Neuronal stem cell (in vitro differentiated cells): ENCODE measurements at regions not wholly inside any gene's neighbourhood (a gene's known extent, or its start where the extent isn't known, plus 50 kb on each side); places are given as distances from the start of the nearest gene placed in this dataset.

Experiments
- DNase-seq: peaks from one replicate; pipeline ENCODE4 v3.0.0-alpha.2; 2013; ENCODE audit warnings: low spot score
- H2AFZ ChIP-seq: one replicate; pipeline ENCODE4 v1.6.1; 2013; ENCODE audit warnings: mild to moderate bottlenecking, low read length, inconsistent platforms
- H2AK5ac ChIP-seq: 2 replicates; pipeline ENCODE4 v1.6.1; 2013; ENCODE audit warnings: low read depth, mild to moderate bottlenecking, inconsistent platforms, low read length, moderate library complexity, mixed read lengths
- H2BK120ac ChIP-seq: 2 replicates; pipeline ENCODE4 v1.6.1; 2013; ENCODE audit warnings: low read depth, mild to moderate bottlenecking, inconsistent platforms, low read length, moderate library complexity, mixed read lengths
- H2BK12ac ChIP-seq: one replicate; pipeline ENCODE4 v1.6.1; 2013; ENCODE audit warnings: low read length, inconsistent platforms
- H2BK15ac ChIP-seq: 2 replicates; pipeline ENCODE4 v1.6.1; 2013; ENCODE audit warnings: mild to moderate bottlenecking, low read length, inconsistent platforms, mixed read lengths
- H2BK5ac ChIP-seq: one replicate; pipeline ENCODE4 v1.6.1; 2013; ENCODE audit warnings: inconsistent platforms, mild to moderate bottlenecking, low read length, moderate library complexity
- H3K14ac ChIP-seq: one replicate; pipeline ENCODE4 v1.6.1; 2013; ENCODE audit warnings: low read length, inconsistent platforms
- H3K18ac ChIP-seq: 2 replicates; pipeline ENCODE4 v1.6.1; 2013; ENCODE audit warnings: low read length, inconsistent platforms
- H3K23ac ChIP-seq: 2 replicates; pipeline ENCODE4 v1.6.1; 2013; ENCODE audit warnings: low read depth, mild to moderate bottlenecking, mixed read lengths, low read length, inconsistent platforms; ENCODE audit not compliant: poor library complexity
- H3K27ac ChIP-seq: replicated peaks from 3 replicates; pipeline ENCODE4 v1.5.1; 2013; ENCODE audit warnings: low read length, inconsistent platforms
- H3K27me3 ChIP-seq, 3 experiments: 2 replicates each; pipeline ENCODE4 v1.6.1; 2013; ENCODE audit warnings: low read length in 3 of 3, mild to moderate bottlenecking in 2 of 3, inconsistent platforms in 1 of 3, low read depth in 1 of 3, mixed read lengths in 1 of 3, moderate library complexity in 1 of 3; ENCODE audit not compliant: control insufficient read depth in 3 of 3, insufficient read depth in 3 of 3
- H3K36me3 ChIP-seq, 2 donors: replicated peaks in 1 of 2; 2 replicates each; pipeline ENCODE4 v1.6.1; 2013; ENCODE audit warnings: low read length in 2 of 2; ENCODE audit not compliant: control insufficient read depth in 2 of 2, insufficient read depth in 2 of 2
- H3K4ac ChIP-seq: 2 replicates; pipeline ENCODE4 v1.6.1; 2013; ENCODE audit warnings: inconsistent platforms, mild to moderate bottlenecking, low read length, moderate library complexity
- H3K4me1 ChIP-seq, 2 donors: 1 replicate in 1 of 2; 2 replicates in 1 of 2; pipeline ENCODE4 v1.6.1; 2013; ENCODE audit warnings: low read length in 2 of 2, low read depth in 1 of 2; ENCODE audit not compliant: control insufficient read depth in 2 of 2, insufficient read depth in 1 of 2
- H3K4me2 ChIP-seq: one replicate; pipeline ENCODE4 v1.6.1; 2013; ENCODE audit warnings: mild to moderate bottlenecking, low read length, inconsistent platforms; ENCODE audit not compliant: insufficient read depth, poor library complexity, severe bottlenecking
- H3K4me3 ChIP-seq, 2 donors: 2 replicates each; pipeline ENCODE4 v1.5.1; 2013; ENCODE audit warnings: low read length in 2 of 2, mild to moderate bottlenecking in 2 of 2, inconsistent platforms in 1 of 2, moderate library complexity in 1 of 2
- H3K79me1 ChIP-seq: one replicate; pipeline ENCODE4 v1.6.1; 2013; ENCODE audit warnings: low read depth, mild to moderate bottlenecking, inconsistent platforms, low read length, moderate library complexity
- H3K9ac ChIP-seq: one replicate; pipeline ENCODE4 v1.6.1; 2013; ENCODE audit warnings: mild to moderate bottlenecking, low read depth, low read length, inconsistent platforms; ENCODE audit not compliant: poor library complexity
- H3K9me3 ChIP-seq, 2 donors: replicated peaks in 1 of 2; 2 replicates each; pipeline versions ENCODE3 to v1.6.1; 2013; ENCODE audit warnings: low read length in 2 of 2, mild to moderate bottlenecking in 2 of 2, inconsistent platforms in 1 of 2, low read depth in 1 of 2, mixed read lengths in 1 of 2, moderate library complexity in 1 of 2; ENCODE audit not compliant: control insufficient read depth in 2 of 2, insufficient read depth in 1 of 2
- H4K8ac ChIP-seq: one replicate; pipeline ENCODE4 v1.6.1; 2013; ENCODE audit warnings: low read depth, mild to moderate bottlenecking, inconsistent platforms, low read length, moderate library complexity
- H4K91ac ChIP-seq: one replicate; pipeline ENCODE4 v1.6.1; 2013; ENCODE audit warnings: low read length, low read depth, mild to moderate bottlenecking, inconsistent platforms; ENCODE audit not compliant: poor library complexity
- WGBS, 2 donors: extraction: QIAGEN DNeasy Blood & Tissue Kit; methylation state at CpG; one replicate each; pipeline ENCODE4 v1.1.7; 2013; ENCODE audit warnings: missing lambda C conversion rate in 2 of 2, mixed read lengths in 1 of 2; ENCODE audit not compliant: insufficient read length in 2 of 2, insufficient replicate concordance in 1 of 2; ENCODE audit errors: extremely low coverage in 2 of 2; 5-methylcytosine and 5-hydroxymethylcytosine counted together

DNA sequence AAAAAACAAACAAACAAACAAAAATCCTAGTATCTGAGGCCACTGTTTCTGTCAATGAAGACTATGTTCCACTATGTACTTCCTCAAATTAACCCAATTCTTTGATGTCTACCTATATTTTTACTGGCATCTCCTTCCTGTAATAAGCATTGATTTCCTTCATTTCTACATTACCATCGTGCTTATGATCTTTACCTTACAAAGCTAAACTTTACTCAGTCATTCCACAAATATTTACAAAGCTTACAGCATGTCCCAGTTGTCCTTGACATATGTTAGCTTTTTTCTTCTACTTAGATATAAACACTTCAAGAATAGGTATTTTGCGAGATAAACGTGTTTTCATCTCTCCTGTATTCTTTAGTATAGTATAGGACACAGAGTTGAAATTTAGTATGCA lies 1090.9 kb downstream of the PCDH9 start:
- H3K23ac ChIP-seq, result no peak overlapping the region
- no peak overlapping the region for H4K91ac ChIP-seq
- no peaks in the 10 kb centered on the region for H3K27me3 ChIP-seq
- no peaks in the 10 kb centered on the region for H3K36me3 ChIP-seq
- H2BK5ac ChIP-seq, result no peak overlapping the region
- no peak overlapping the region for H2AFZ ChIP-seq
- H3K4me2 ChIP-seq, result no peak overlapping the region
- no peak for DNase-seq
- no peak overlapping the region for H2AK5ac ChIP-seq
- no peak overlapping the region for H3K14ac ChIP-seq
- H3K9me3 ChIP-seq, result no peaks in the 10 kb centered on the region
- H3K79me1 ChIP-seq, result no peaks in the 10 kb centered on the region
- no peak overlapping the region for H3K18ac ChIP-seq
- H2BK12ac ChIP-seq, result no peak overlapping the region
- no peak overlapping the region for H2BK15ac ChIP-seq
- no peak overlapping the region for H4K8ac ChIP-seq
- H3K9ac ChIP-seq, result no peak overlapping the region
- no CpG with 5 or more reads among the region's 3 CpGs for WGBS, 2 donors
- H3K4ac ChIP-seq, result no peak overlapping the region
- H3K27ac ChIP-seq, result no peak overlapping the region
- no peak overlapping the region for H3K4me3 ChIP-seq
- no peaks in the 10 kb centered on the region for H3K4me1 ChIP-seq
- no peak overlapping the region for H2BK120ac ChIP-seq

DNA sequence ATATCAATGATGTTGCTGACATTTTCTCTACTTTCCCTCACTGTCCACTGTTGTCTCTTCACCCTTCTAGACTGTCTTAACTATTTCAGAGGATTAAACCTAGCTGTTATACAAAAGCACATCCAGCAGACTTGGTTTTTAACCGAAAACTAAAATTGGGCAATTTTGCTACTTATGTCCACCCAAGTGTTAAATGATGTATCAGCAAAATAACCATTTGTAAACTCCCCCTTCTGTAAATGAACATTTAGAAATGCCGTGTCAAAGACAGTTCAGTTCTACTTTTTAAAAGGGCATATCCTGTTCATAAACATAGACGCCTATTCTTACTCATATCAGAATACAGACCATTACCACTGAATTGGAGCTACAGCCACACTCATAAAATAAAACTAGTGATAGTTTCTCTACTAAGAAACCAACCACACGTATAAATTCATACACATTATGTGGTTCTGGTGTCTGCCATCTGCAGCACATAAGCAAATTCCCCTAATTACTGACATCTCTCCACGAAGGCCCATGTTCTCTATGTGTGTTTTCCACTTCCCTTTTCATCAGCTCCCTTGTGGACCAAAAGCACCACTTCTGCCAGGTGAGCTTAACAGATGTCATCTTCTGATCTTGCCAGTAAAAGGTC lies 1091.8 kb downstream of the PCDH9 start:
- Histone ChIP-seq H3K23ac (no peak overlapping the region), H3K4me1 (no peaks in the 10 kb centered on the region), H4K8ac (no peak overlapping the region), H3K9ac (no peak overlapping the region), H3K79me1 (no peaks in the 10 kb centered on the region), H3K4me2 (no peak overlapping the region), H2BK120ac (no peak overlapping the region), H2BK15ac (no peak overlapping the region), H3K18ac (no peak overlapping the region), H3K9me3 (no peaks in the 10 kb centered on the region), H2BK5ac (no peak overlapping the region), H2AFZ (no peak overlapping the region), H4K91ac (no peak overlapping the region), H2BK12ac (no peak overlapping the region), H3K4me3 (no peak overlapping the region), H2AK5ac (no peak overlapping the region), H3K27me3 (no peaks in the 10 kb centered on the region), H3K27ac (no peak overlapping the region), H3K14ac (no peak overlapping the region), H3K36me3 (no peaks in the 10 kb centered on the region), H3K4ac (no peak overlapping the region)
- DNase-seq, result no peak
- no CpG with 5 or more reads among the region's 5 CpGs for WGBS, 2 donors

DNA sequence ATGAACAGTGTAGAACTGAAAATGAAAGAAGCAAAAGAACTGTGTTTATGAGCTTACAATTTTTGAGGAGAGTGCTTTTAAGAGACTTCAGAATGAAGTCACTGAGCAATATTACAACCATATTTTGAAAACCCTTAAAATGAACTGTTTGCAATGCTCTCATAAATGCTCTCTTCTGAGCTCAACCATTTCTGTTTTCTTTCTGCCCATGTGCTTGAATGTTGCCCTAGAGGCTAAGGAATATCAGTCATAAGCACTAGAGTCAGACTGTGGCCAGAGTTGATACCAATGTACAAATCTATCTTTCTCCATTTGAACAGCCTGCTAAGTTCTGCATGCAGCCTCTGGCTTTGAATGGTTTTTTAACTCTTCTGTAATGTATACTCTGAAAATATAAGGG lies 1092.8 kb downstream of the PCDH9 start:
- Histone ChIP-seq H3K9me3 (no peaks in the 10 kb centered on the region), H3K18ac (no peak overlapping the region), H2BK120ac (no peak overlapping the region), H2BK12ac (no peak overlapping the region), H2AFZ (no peak overlapping the region), H3K36me3 (no peaks in the 10 kb centered on the region), H3K4me1 (no peaks in the 10 kb centered on the region), H3K14ac (no peak overlapping the region), H3K4me2 (no peak overlapping the region), H3K27me3 (no peaks in the 10 kb centered on the region), H3K23ac (no peak overlapping the region), H2BK5ac (no peak overlapping the region), H3K27ac (no peak overlapping the region), H3K79me1 (no peaks in the 10 kb centered on the region), H2AK5ac (no peak overlapping the region), H3K9ac (no peak overlapping the region), H4K8ac (no peak overlapping the region), H3K4me3 (no peak overlapping the region), H3K4ac (no peak overlapping the region), H4K91ac (no peak overlapping the region), H2BK15ac (no peak overlapping the region)
- no peak for DNase-seq

DNA sequence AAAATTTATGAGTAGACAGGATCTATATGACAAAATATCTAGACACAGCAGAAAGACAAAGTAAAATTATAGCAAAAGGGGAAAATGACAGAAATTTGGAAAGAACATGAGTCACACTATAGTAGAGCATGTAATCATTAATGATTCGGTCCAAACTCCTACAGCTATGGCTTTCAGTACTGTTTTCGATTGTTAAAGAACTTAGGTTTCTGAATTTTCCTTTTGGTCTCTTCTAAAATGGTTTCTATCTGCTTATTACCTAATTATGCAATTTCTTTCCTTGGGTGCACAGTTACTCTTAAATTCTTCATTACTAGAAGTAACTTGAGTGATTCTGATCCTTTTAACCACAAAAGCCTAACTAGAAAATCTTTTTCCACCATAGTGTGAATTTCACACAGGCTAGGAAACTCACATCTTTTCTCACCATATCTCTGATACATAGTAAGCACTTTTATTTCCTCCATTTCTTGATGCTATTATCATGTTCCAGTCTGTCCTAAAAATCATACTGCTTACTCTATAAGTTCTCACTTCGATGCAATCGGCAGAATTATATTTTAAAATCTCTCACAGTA lies 1101.4 kb downstream of the PCDH9 start:
- no peak overlapping the region for H3K27ac ChIP-seq
- H2BK12ac ChIP-seq, result no peak overlapping the region
- no peaks in the 10 kb centered on the region for H3K27me3 ChIP-seq
- H3K79me1 ChIP-seq, result no peaks in the 10 kb centered on the region
- H2BK120ac ChIP-seq, result no peak overlapping the region
- H3K14ac ChIP-seq, result no peak overlapping the region
- H3K4ac ChIP-seq, result no peak overlapping the region
- no peak overlapping the region for H4K8ac ChIP-seq
- no peak overlapping the region for H2AK5ac ChIP-seq
- no peak overlapping the region for H3K23ac ChIP-seq
- H3K9ac ChIP-seq, result no peak overlapping the region
- no peak overlapping the region for H2AFZ ChIP-seq
- H3K36me3 ChIP-seq, result no peaks in the 10 kb centered on the region
- WGBS, 2 donors, result no CpG with 5 or more reads among the region's 4 CpGs
- no peak overlapping the region for H3K4me3 ChIP-seq
- no peak overlapping the region for H3K4me2 ChIP-seq
- H3K9me3 ChIP-seq, result no peaks in the 10 kb centered on the region
- no peak overlapping the region for H2BK15ac ChIP-seq
- no peak for DNase-seq
- H3K18ac ChIP-seq, result no peak overlapping the region
- no peak overlapping the region for H2BK5ac ChIP-seq
- H3K4me1 ChIP-seq, result no peaks in the 10 kb centered on the region
- no peak overlapping the region for H4K91ac ChIP-seq
